ENCODE measurements at regions not wholly inside any gene's neighbourhood (a gene's known extent, or its start where the extent isn't known, plus 50 kb on each side); places are given as distances from the start of the nearest gene placed in this dataset.

- TF ChIP-seq CTCF (IDR thresholded peaks at IDR 0.05) (no peak), POLR2A (IDR thresholded peaks at IDR 0.05) (no peak)
Observed at GRCh38 chr12:82186282-82186681, 171.9 kb downstream of the CCDC59 start.
